ENCODE measurements at regions not wholly inside any gene's neighbourhood (a gene's known extent, or its start where the extent isn't known, plus 50 kb on each side); places are given as distances from the start of the nearest gene placed in this dataset.

DNA sequence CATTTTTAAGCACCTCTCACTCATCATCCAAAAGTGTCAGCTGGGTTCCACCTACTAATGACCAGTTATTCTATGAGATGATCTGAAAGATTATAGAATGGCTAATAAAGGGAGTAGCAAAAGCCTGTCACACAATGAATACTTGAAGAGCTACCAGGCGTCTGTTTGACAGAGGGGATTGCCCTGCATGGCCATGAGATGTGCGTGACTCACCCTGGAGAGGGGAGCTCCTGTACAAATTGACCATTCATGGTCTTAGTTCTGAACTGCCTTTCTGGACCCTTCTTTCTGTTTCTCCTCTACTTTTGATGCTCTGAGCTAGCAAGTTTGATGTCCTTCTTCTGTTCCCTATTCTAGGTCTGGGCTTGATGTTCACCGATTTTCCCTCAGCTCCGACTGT lies 85.2 kb upstream of the ABCD3 start:
- TF ChIP-seq PPARA (CRISPR knock-in tag; IDR thresholded peaks at IDR 0.05; ENCODE audit: borderline replicate concordance) (no peak), CSRNP3 (CRISPR knock-in tag; IDR thresholded peaks at IDR 0.05) (no peak), ARNTL (CRISPR knock-in tag; IDR thresholded peaks at IDR 0.05; ENCODE audit: borderline replicate concordance, low read depth) (no peak), CREB5 (CRISPR knock-in tag; IDR thresholded peaks at IDR 0.05; ENCODE audit: low read depth) (no peak), ISL1 (CRISPR knock-in tag; IDR thresholded peaks at IDR 0.05) (no peak), SNAI2 (CRISPR knock-in tag; IDR thresholded peaks at IDR 0.05) (no peak), PATZ1 (CRISPR knock-in tag; IDR thresholded peaks at IDR 0.05; ENCODE audit: borderline replicate concordance) (no peak), ZFP30 (CRISPR knock-in tag; IDR thresholded peaks at IDR 0.05) (no peak), ZNF8 (CRISPR knock-in tag; IDR thresholded peaks at IDR 0.05) (no peak), ZFP3 (CRISPR knock-in tag; IDR thresholded peaks at IDR 0.05) (no peak), OSR1 (CRISPR knock-in tag; IDR thresholded peaks at IDR 0.05) (no peak)
- TF ChIP-seq, protein P1, sequence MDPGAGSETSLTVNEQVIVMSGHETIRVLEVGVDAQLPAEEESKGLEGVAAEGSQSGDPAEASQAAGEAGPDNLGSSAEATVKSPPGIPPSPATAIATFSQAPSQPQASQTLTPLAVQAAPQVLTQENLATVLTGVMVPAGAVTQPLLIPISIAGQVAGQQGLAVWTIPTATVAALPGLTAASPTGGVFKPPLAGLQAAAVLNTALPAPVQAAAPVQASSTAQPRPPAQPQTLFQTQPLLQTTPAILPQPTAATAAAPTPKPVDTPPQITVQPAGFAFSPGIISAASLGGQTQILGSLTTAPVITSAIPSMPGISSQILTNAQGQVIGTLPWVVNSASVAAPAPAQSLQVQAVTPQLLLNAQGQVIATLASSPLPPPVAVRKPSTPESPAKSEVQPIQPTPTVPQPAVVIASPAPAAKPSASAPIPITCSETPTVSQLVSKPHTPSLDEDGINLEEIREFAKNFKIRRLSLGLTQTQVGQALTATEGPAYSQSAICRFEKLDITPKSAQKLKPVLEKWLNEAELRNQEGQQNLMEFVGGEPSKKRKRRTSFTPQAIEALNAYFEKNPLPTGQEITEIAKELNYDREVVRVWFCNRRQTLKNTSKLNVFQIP (CRISPR knock-in tag; IDR thresholded peaks at IDR 0.05; ENCODE audit: borderline replicate concordance, low read depth), result no peak

Data from SK-N-SH treated with all-trans-retinoic acid at 6 μM for 48 hours (cell line).